ENCODE measurements at regions not wholly inside any gene's neighbourhood (a gene's known extent, or its start where the extent isn't known, plus 50 kb on each side); places are given as distances from the start of the nearest gene placed in this dataset.

GRCh38 chr13:89965252-89965651, 1382.2 kb upstream of the MIR17HG start:
- 78 to 80% methylated on average over 1 of the region's 1 CpG for WGBS, 2 donors (ENCODE audit: low coverage in 1 of 2)
- in situ Hi-C loops (cut with MboI; ENCODE audit: low pct_ligation_motif_present in 1 of 4, low pct_unique_long_range_greater_than_20kb in 1 of 4, low sequenced_read_pairs in 3 of 4) (no loop called here), intact Hi-C loops (cut with DNase I; ENCODE audit: low total_unique reads) (no loop called here)
- Histone ChIP-seq H3K9me3 (no peaks in the 10 kb centered on the region), H3K27ac (no peak overlapping the region), H3K36me3 (no peaks in the 10 kb centered on the region), H3K4me1 (no peaks in the 10 kb centered on the region), H3K4me3 (no peak overlapping the region), H3K27me3 (no peaks in the 10 kb centered on the region)
- TF ChIP-seq POLR2AphosphoS5 (IDR thresholded peaks at IDR 0.05) (no peak), POLR2A (IDR thresholded peaks at IDR 0.05) (no peak), EP300 (IDR thresholded peaks at IDR 0.05; ENCODE audit: low read depth) (no peak), CTCF (IDR thresholded peaks at IDR 0.05) (no peak)
- no peak for DNase-seq

- intact Hi-C loops (cut with DNase I; ENCODE audit: low total_unique reads) (no loop called here), in situ Hi-C loops (cut with MboI; ENCODE audit: low pct_ligation_motif_present in 1 of 4, low pct_unique_long_range_greater_than_20kb in 1 of 4, low sequenced_read_pairs in 3 of 4) (no loop called here)
- no peak for DNase-seq
- no peaks in the 10 kb centered on the region for H3K27me3 ChIP-seq
- no peaks in the 10 kb centered on the region for H3K9me3 ChIP-seq
- H3K4me3 ChIP-seq: no peak overlapping the region
- TF ChIP-seq POLR2A (IDR thresholded peaks at IDR 0.05): no peak
- TF ChIP-seq POLR2AphosphoS5 (IDR thresholded peaks at IDR 0.05): no peak
- no peak for TF ChIP-seq CTCF (IDR thresholded peaks at IDR 0.05)
- TF ChIP-seq EP300 (IDR thresholded peaks at IDR 0.05; ENCODE audit: low read depth): no peak
- no peaks in the 10 kb centered on the region for H3K36me3 ChIP-seq
- no peaks in the 10 kb centered on the region for H3K4me1 ChIP-seq
- H3K27ac ChIP-seq: no peak overlapping the region
- 70 to 81% methylated on average over 3 to 5 of the region's 5 CpGs for WGBS, 2 donors (ENCODE audit: low coverage in 1 of 2)
These were observed 1381.0 kb upstream of the MIR17HG start for GRCh38 chr13:89966524-89966923.

- intact Hi-C loops (cut with DNase I; ENCODE audit: low total_unique reads): no loop called here
- TF ChIP-seq EP300 (IDR thresholded peaks at IDR 0.05; ENCODE audit: low read depth) (no peak), POLR2A (IDR thresholded peaks at IDR 0.05) (no peak), POLR2AphosphoS5 (IDR thresholded peaks at IDR 0.05) (no peak)
- Histone ChIP-seq H3K9me3 (no peaks in the 10 kb centered on the region), H3K27ac (no peak overlapping the region), H3K4me3 (no peak overlapping the region), H3K27me3 (no peaks in the 10 kb centered on the region), H3K36me3 (no peaks in the 10 kb centered on the region), H3K4me1 (no peaks in the 10 kb centered on the region)
- 72 to 83% methylated on average over 2 of the region's 2 CpGs for WGBS, 2 donors (ENCODE audit: low coverage in 1 of 2)
- in situ Hi-C loops (cut with MboI; ENCODE audit: low pct_ligation_motif_present in 1 of 4, low pct_unique_long_range_greater_than_20kb in 1 of 4, low sequenced_read_pairs in 3 of 4): no loop called here
- DNase-seq: no peak
These were observed 1379.8 kb upstream of the MIR17HG start for GRCh38 chr13:89967701-89968100.

- intact Hi-C loops (cut with DNase I; ENCODE audit: low total_unique reads) (no loop called here), in situ Hi-C loops (cut with MboI; ENCODE audit: low pct_ligation_motif_present in 1 of 4, low pct_unique_long_range_greater_than_20kb in 1 of 4, low sequenced_read_pairs in 3 of 4) (no loop called here)
- Histone ChIP-seq H3K9me3 (no peaks in the 10 kb centered on the region), H3K4me1 (no peaks in the 10 kb centered on the region), H3K4me3 (no peak overlapping the region), H3K36me3 (no peaks in the 10 kb centered on the region), H3K27me3 (no peaks in the 10 kb centered on the region), H3K27ac (no peak overlapping the region)
- WGBS, 2 donors (ENCODE audit: low coverage in 1 of 2): 32 to 36% methylated on average over 2 of the region's 2 CpGs
- DNase-seq: no peak
- no peak for TF ChIP-seq CTCF (IDR thresholded peaks at IDR 0.05)
- TF ChIP-seq EP300 (IDR thresholded peaks at IDR 0.05; ENCODE audit: low read depth): no peak
- TF ChIP-seq POLR2AphosphoS5 (IDR thresholded peaks at IDR 0.05): no peak
- TF ChIP-seq POLR2A (IDR thresholded peaks at IDR 0.05): no peak
These were observed 1379.0 kb upstream of the MIR17HG start for GRCh38 chr13:89968470-89968869.

GRCh38 chr13:89970353-89970709, 1377.2 kb upstream of the MIR17HG start:
- no peaks in the 10 kb centered on the region for H3K36me3 ChIP-seq
- in situ Hi-C loops (cut with MboI; ENCODE audit: low pct_ligation_motif_present in 1 of 4, low pct_unique_long_range_greater_than_20kb in 1 of 4, low sequenced_read_pairs in 3 of 4) (no loop called here), intact Hi-C loops (cut with DNase I; ENCODE audit: low total_unique reads) (no loop called here)
- no peaks in the 10 kb centered on the region for H3K27me3 ChIP-seq
- no peak for TF ChIP-seq POLR2AphosphoS5 (IDR thresholded peaks at IDR 0.05)
- no peak for TF ChIP-seq EP300 (IDR thresholded peaks at IDR 0.05; ENCODE audit: low read depth)
- TF ChIP-seq POLR2A (IDR thresholded peaks at IDR 0.05): no peak
- TF ChIP-seq CTCF (IDR thresholded peaks at IDR 0.05): no peak
- H3K9me3 ChIP-seq: no peaks in the 10 kb centered on the region
- no peak overlapping the region for H3K4me3 ChIP-seq
- H3K4me1 ChIP-seq: no peaks in the 10 kb centered on the region
- no peak for DNase-seq
- WGBS, 2 donors (ENCODE audit: low coverage in 1 of 2): 71 to 78% methylated on average over 1 of the region's 1 CpG
- no peak overlapping the region for H3K27ac ChIP-seq
